Right ventricle myocardium superior (tissue), 1 donor: ENCODE measurements at regions not wholly inside any gene's neighbourhood (a gene's known extent, or its start where the extent isn't known, plus 50 kb on each side); places are given as distances from the start of the nearest gene placed in this dataset.

Experiments used
- ATAC-seq: fragments of 200-7000 bp; cut with Tn5 transposase; one replicate; pipeline ENCODE4 v1.9.1; 2020; ENCODE audit warnings: mild to moderate bottlenecking; ENCODE audit not compliant: poor library complexity
- DNase-seq: peaks from one replicate; pipeline ENCODE4 v3.0.0-alpha.2; 2020
- intact Hi-C: fragments of 100-400 bp; cut with DNase I; formaldehyde crosslinking; loops from one replicate; pipeline ENCODE4 v1.11.2; 2022
- donor health status: DM: no; HTN: yes; CAD: no; lungs with severe emphysema.

GRCh38 chr2:220154304-220154703 is 526.9 kb downstream of the SLC4A3 start:
- DNase-seq (no peak), ATAC-seq (no peak)
- intact Hi-C loops, result no loop called here

GRCh38 chr2:220157312-220157711 is 529.9 kb downstream of the SLC4A3 start:
- DNase-seq (no peak), ATAC-seq (no peak)
- intact Hi-C loops, result no loop called here

DNA sequence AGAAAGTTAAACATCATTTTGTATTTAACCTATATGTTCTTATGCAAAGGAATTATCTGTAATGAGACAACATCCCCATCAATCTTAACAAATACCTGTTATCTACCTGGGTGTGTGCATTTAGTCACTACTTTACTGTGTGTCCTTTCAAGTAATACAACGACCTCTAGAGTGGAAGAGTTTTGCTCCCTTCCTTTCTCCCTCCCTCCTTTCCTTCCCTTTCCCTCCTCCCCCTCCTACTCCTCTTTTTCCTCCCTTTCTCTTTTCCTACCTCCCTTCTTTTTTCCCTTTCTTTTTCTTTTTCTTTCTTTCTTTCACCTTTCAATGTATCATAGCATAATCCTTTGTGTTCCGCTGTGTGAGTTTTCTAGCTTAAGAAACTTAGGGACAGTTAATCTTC is 532.3 kb downstream of the SLC4A3 start:
- intact Hi-C loops, result no loop called here
- no peak for DNase-seq
- ATAC-seq, result no peak

DNA sequence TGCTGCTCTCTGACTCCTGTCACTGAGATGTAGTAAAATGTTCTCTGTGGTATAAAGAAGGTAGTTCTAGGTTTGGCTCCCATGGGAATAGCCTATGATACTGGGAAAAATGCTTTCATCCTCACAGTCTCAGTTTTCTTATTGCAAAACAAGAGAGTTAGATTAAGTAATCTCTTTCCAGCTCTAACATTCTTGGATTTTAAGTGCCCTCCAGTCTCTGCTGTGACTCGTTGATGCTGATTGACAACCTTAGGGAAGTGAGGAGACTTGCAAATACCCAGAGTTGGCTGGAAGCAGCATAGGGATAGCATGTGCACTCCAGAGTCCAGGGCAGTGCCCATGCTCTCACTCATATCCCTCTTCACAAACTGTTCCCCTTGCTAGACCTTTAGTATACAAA is 534.9 kb downstream of the SLC4A3 start:
- DNase-seq (no peak), ATAC-seq (no peak)
- intact Hi-C loops, result no loop called here

- intact Hi-C loops, result no loop called here
- ATAC-seq (no peak), DNase-seq (no peak)
These were observed 536.1 kb downstream of the SLC4A3 start for GRCh38 chr2:220163486-220163885.

DNA sequence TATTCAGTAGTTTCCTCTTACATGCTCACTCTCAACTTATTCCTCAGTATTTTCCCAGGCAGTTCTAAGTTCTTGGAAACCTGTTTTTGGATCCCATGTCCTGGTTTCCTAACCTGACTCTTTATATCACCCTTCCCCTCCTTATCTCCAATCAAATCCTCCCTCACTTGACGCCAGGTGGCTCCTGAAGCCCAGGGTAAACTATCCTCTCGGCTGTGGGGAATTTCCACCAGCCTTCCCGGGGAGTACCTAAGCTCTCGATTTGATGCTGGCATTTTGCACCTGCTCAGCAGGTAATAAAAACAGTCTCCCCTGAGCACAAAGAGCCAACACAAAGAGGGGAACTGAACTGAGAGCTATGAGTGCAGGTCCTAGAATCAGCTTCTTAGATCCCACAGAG is 538.0 kb downstream of the SLC4A3 start:
- no peak for DNase-seq
- intact Hi-C loops, result no loop called here
- no peak for ATAC-seq

GRCh38 chr2:220166616-220167015 is 539.2 kb downstream of the SLC4A3 start:
- ATAC-seq, result no peak
- no peak for DNase-seq
- intact Hi-C loops, result no loop called here

DNA sequence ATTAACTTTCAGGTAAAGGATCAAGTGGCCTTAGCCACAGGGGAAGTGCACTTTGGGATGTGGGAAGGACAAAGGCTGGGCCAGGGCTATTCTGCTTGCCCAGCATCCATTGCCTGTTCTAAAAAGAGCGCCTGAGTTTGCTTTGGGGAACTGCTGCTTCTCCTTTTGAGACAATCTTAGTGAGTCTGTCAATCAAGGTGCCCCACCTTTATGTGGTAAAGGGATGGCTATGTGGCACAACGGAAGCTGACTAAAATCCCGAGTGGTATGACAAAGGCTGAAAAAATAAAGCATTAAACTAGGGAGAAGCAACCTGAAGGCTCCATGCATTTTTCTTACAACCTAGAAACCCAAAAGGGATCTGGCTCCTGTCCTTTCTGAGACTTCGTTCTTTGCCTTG is 540.5 kb downstream of the SLC4A3 start:
- ATAC-seq (no peak), DNase-seq (no peak)
- intact Hi-C loops, result no loop called here

DNA sequence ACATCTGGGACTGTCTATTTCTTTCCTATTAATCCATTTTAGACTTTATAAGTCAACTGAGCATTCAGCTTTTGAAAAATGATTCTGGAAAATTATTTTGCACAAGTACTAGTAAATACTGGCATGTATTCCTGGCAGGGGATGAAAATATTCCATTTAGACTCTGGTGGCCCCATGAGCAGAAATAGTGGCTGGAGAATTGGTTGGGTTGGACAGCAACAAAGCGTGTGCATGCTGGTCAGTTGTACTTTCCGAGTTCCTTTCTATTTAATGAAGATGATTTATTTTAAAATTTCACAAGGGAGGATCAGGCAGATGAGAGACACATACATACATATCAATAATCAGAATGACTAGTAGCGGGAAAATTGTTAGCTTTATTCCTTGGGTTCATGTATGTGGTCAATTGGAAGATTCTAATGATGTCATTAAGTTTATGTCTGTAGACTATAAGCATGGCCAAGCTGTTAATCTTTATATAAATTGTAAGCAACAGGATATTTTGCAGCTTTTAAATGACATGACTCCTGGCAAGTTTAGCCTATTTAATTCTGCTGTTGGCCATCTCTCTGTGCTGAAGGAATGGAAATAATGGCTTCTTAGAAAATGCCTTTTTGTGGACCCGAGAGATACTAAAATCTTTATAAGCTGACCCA is 541.6 kb downstream of the SLC4A3 start:
- ATAC-seq (no peak), DNase-seq (no peak)
- intact Hi-C loops, result no loop called here

- no peak for DNase-seq
- ATAC-seq, result no peak
- intact Hi-C loops, result no loop called here
These were observed 547.4 kb downstream of the SLC4A3 start for GRCh38 chr2:220174826-220175225.

- intact Hi-C loops, result no loop called here
These were observed 548.5 kb downstream of the SLC4A3 start for GRCh38 chr2:220175967-220176366.

DNA sequence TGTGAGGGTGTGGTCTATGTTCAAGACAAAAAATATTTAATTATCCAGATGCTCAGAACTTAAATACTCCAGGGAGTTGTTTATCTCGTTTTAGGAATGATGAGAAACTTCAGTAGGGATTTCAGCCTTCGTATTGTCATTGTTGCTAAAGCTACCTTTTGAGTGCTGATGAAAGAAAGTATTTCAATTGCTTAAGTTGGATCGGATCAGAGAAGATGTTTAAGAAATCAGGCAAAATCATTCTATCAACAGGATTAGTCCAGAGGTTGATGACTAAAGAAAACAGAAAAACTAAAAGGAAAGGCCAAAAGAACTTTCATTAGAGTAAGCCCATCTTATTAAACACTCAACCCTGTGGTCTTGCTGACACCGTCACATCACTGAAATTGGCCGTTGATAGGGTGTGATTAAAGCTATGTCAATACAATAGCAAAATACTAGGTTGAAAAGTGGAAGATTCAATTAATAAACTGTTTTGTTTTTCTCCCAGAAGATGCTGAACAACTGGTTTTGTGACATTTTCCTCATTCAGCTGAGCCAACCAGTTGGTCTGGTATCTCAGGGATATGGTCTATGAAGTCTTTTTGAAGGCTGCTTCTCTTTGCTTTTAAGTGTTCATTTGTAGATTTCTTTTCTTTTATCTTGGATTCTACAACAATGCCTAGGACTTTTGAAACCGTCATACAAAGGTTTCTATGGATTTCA is 551.7 kb downstream of the SLC4A3 start:
- intact Hi-C loops, result no loop called here
- ATAC-seq, result no peak
- no peak for DNase-seq

More at GRCh38 chr2:220175967-220176366, 548.5 kb downstream of the SLC4A3 start:
- DNase-seq, result no peak
- ATAC-seq, result no peak

DNA sequence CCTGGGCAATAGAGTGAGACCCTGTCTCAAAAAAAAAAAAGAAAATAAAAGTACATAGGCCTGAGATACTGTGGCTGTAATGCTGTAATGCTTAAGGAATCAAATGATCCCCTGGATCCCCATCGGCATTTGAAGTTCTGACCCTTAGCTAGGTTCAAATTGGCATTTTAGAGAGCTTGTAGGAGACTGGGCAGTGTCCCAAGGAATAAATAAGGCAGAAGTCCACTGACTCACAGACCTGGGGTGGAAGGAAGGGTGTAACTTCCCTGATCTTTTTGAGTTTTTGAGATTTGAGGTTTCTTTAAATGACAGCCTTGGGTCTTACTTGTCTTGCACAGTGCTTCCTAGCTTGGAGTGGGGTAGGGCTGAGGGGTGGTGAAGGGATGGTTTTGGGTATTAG is 553.7 kb downstream of the SLC4A3 start:
- intact Hi-C loops, result no loop called here
- ATAC-seq (no peak), DNase-seq (no peak)

- intact Hi-C loops, result no loop called here
- ATAC-seq, result no peak
These were observed 555.4 kb downstream of the SLC4A3 start for GRCh38 chr2:220182790-220183189.

GRCh38 chr2:220185766-220186305 is 558.4 kb downstream of the SLC4A3 start:
- ATAC-seq, result no peak
- intact Hi-C loops, result no loop called here
- DNase-seq, result no peak

More at GRCh38 chr2:220182790-220183189, 555.4 kb downstream of the SLC4A3 start:
- DNase-seq, result no peak

DNA sequence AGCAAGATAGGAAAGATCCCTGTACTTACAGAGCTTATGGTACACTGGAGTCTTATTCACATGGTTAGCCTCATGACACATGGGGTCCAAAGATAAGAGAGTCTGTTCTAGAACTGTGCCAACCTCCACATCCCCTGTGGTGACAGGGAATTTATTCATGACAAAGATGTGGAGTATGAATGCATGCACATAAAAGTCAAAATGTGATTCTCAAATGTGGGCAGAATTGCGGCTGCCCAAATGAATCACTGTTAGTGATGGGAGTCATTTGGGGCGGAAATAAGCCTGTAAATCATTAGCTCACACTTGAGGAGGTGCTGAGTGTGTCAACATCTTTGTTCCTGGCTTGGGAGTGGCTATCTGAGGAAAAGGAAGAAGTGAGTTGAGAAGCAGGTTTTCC is 560.6 kb downstream of the SLC4A3 start:
- ATAC-seq, result no peak
- intact Hi-C loops, result no loop called here
- no peak for DNase-seq

DNA sequence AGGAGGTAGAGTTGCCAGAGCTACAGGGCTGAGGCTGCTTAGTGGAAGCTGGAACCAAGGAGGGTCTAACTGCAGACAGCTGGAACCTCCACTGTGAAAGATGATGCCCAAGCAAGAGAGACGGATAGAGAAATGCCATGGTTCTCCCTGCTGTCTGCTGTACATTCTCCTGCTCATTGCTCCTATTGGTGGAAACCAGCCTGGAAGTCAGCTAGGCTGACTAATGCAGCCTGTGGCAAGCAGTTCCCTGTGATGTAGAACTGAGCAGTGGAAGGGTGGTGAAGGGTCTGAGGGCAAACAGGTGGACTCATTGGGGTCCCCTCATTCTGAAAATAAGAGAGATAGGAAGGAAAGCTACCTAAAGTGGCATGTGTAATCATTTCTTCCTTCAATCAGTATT is 563.6 kb downstream of the SLC4A3 start:
- intact Hi-C loops, result no loop called here
- no peak for DNase-seq
- ATAC-seq, result no peak

DNA sequence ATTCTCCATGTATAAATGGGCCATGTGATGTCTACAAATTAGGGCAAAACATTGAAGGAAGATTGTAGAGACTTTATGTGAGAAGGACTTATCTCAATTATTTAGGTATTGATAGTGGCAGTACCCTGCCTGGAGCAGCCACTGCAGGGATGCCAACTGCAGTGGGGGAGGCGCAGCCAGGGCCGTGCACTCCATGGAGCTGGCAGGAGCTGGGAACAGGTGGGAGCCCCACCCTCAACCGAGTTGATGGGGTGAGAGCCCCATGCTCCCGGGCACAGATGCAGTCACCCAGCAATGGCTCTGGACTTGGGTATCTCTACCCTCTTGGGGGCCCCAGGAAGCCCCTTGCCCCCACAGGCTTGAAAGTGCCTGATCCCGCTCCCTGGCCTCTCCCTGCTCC is 564.3 kb downstream of the SLC4A3 start:
- ATAC-seq (no peak), DNase-seq (no peak)
- intact Hi-C loops, result no loop called here

DNA sequence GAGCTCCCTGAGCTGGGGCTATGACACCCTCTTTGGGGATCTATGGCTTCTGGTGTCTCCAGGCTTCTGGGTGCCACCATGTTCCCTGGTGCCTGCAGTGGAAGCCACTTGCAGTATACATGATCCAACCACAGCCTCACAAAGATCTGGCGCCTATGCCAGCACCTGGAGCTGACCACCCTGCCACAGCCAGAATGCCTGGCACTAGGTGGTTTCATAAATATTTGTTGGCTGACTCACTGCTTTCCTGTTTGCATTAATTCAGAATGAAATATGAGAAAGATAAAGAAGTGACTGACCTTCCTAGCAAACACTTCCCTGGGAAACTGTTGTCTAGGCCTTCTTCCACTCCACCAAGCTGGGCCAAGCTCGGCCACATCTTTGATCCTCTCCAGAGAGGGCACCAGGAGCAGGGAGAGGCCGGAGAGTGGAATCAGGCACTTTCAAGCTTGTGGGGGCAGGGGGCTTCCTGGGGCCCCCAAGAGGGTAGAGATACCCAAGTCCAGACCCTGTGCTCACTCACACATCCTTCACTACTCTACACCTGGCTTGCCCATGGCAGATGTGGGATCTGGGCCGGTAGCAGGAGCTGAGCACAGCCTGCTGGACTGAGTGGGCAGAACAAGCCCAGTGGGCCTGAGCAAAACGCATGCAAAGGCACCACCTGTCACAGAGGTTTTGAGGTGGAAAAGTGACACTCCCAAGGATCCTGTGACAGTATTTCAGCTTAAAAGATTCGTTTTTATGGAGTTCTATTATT is 565.7 kb downstream of the SLC4A3 start:
- intact Hi-C loops, result no loop called here
- ATAC-seq (no peak), DNase-seq (no peak)
